Upper lobe of left lung (tissue), 6 donors: ENCODE measurements at regions not wholly inside any gene's neighbourhood (a gene's known extent, or its start where the extent isn't known, plus 50 kb on each side); places are given as distances from the start of the nearest gene placed in this dataset.

Experiments
- ATAC-seq, 2 donors: fragments of 200-7000 bp; cut with Tn5 transposase; one replicate each; pipeline ENCODE4 v1.9.1; 2022; ENCODE audit warnings: mild to moderate bottlenecking in 2 of 2, moderate library complexity in 2 of 2; ENCODE audit not compliant: low FRiP score in 2 of 2
- DNase-seq, 2 donors: peaks; one replicate each; pipeline ENCODE4 v3.0.0-alpha.2; 2019 to 2020
- H3K27ac ChIP-seq, 4 donors: fragments of 200-600 bp; sonication (generic); one replicate each; pipeline ENCODE4 v1.5.1; 2016 to 2019
- H3K27me3 ChIP-seq, 4 donors: fragments of 200-600 bp; sonication (generic); one replicate each; pipeline ENCODE4 v1.5.1; 2017 to 2019
- H3K36me3 ChIP-seq, 4 donors: fragments of 200-600 bp; sonication (generic); one replicate each; pipeline ENCODE4 v1.5.1; 2016 to 2019
- H3K4me1 ChIP-seq, 4 donors: fragments of 200-600 bp; sonication (generic); one replicate each; pipeline ENCODE4 v1.5.1; 2018 to 2019
- H3K4me3 ChIP-seq, 4 donors: fragments of 200-600 bp; sonication (generic); one replicate each; pipeline ENCODE4 v1.5.1; 2017 to 2019; ENCODE audit warnings: mild to moderate bottlenecking in 2 of 4, moderate library complexity in 1 of 4
- H3K9me3 ChIP-seq, 4 donors: fragments of 200-600 bp; sonication (generic); one replicate each; pipeline ENCODE4 v1.5.1; 2018 to 2019
- EP300 ChIP-seq, 4 donors: sonication (generic); formaldehyde crosslinking; IDR thresholded peaks; one replicate each; pipeline ENCODE4 v1.5.1; 2017; ENCODE audit warnings: antibody characterized with exemption in 4 of 4, control low read depth in 2 of 4
- POLR2A ChIP-seq, 4 donors: fragments of 450-650 bp; IDR thresholded peaks; one replicate each; pipeline ENCODE4 v1.5.1; 2016 to 2017; ENCODE audit warnings: antibody characterized with exemption in 4 of 4, mild to moderate bottlenecking in 2 of 4
- POLR2AphosphoS5 ChIP-seq, 2 donors: sonication (generic); formaldehyde crosslinking; IDR thresholded peaks; one replicate each; pipeline ENCODE4 v1.5.1; 2017; ENCODE audit warnings: antibody characterized with exemption in 2 of 2
- WGBS, 2 donors: methylation state at CpG; one replicate each; pipeline ENCODE4 v1.1.5; 2017 to 2018; 5-methylcytosine and 5-hydroxymethylcytosine counted together
- TF ChIP-seq, protein P1 (sequence below), 6 experiments: fragments of 450-650 bp in 4 of 6; fragments of 200-600 bp in 2 of 6; sonication (generic) in 2 of 6; IDR thresholded peaks; one replicate each; pipeline ENCODE4 v1.5.1; 2016 to 2019; ENCODE audit warnings: antibody characterized with exemption in 6 of 6
- donor health status: DM: no; HTN: no; CAD: no; lungs with moderate emphysema.
- donor health status: DM: no; HTN: yes; CAD: no; lungs with severe emphysema.

DNA sequence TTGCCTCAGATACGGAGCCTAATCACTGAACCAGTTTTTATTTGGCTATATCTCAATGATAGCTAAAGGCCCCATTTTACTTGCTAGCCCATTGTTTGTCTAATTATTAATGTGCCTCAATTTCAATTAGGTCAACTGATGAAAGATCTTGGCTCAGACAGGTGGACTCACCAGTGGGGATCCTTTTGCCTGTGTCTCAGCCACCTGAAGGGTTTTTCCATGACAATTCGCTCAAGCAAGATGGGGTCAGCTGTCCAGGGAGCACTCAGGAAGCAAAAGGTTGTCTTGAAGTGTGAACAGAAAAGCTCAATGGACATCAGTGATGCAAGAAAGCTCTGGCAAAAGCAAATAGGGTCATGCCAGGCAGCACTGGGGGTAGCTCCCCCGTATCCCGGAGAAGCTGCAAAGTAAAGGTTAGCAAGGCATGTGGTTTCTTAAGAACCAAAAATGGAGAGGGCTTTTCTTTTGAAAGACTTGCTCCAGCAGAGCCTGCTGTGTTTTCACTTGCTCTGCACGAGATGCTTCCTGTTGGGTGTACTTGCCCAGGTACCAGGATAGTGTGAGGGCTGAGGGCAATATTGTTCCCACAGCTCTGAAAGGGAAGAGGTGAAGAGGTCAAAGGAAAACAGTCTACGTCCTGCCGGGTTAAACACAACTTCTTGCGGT lies 541.2 kb upstream of the CDH5 start:
- H3K27me3 ChIP-seq = no peaks in the 10 kb centered on the region
- no peak for ATAC-seq
- no peaks in the 10 kb centered on the region for H3K4me1 ChIP-seq
- H3K4me3 ChIP-seq = no peak overlapping the region
- no peaks in the 10 kb centered on the region for H3K36me3 ChIP-seq
- no peak for DNase-seq
- no peaks in the 10 kb centered on the region for H3K9me3 ChIP-seq
- H3K27ac ChIP-seq = no peak overlapping the region
- WGBS, 2 donors = 74% methylated on average over 8 of the region's 8 CpGs
- TF ChIP-seq POLR2A (IDR thresholded peaks at IDR 0.05) (no peak), POLR2AphosphoS5 (IDR thresholded peaks at IDR 0.05) (no peak), EP300 (IDR thresholded peaks at IDR 0.05) (no peak)
- TF ChIP-seq, protein P1, sequence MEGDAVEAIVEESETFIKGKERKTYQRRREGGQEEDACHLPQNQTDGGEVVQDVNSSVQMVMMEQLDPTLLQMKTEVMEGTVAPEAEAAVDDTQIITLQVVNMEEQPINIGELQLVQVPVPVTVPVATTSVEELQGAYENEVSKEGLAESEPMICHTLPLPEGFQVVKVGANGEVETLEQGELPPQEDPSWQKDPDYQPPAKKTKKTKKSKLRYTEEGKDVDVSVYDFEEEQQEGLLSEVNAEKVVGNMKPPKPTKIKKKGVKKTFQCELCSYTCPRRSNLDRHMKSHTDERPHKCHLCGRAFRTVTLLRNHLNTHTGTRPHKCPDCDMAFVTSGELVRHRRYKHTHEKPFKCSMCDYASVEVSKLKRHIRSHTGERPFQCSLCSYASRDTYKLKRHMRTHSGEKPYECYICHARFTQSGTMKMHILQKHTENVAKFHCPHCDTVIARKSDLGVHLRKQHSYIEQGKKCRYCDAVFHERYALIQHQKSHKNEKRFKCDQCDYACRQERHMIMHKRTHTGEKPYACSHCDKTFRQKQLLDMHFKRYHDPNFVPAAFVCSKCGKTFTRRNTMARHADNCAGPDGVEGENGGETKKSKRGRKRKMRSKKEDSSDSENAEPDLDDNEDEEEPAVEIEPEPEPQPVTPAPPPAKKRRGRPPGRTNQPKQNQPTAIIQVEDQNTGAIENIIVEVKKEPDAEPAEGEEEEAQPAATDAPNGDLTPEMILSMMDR (IDR thresholded peaks at IDR 0.05) = no peak

GRCh38 chr16:65822148-65822547 lies 544.3 kb upstream of the CDH5 start:
- no peak overlapping the region for H3K4me3 ChIP-seq
- TF ChIP-seq POLR2A (IDR thresholded peaks at IDR 0.05) = no peak
- TF ChIP-seq, protein P1 (IDR thresholded peaks at IDR 0.05) = no peak
- no peak for TF ChIP-seq POLR2AphosphoS5 (IDR thresholded peaks at IDR 0.05)
- TF ChIP-seq EP300 (IDR thresholded peaks at IDR 0.05) = no peak
- H3K9me3 ChIP-seq = no peaks in the 10 kb centered on the region
- WGBS, 2 donors = 80 to 90% methylated on average over 2 of the region's 2 CpGs
- H3K27me3 ChIP-seq = no peaks in the 10 kb centered on the region
- H3K4me1 ChIP-seq = no peaks in the 10 kb centered on the region
- no peak overlapping the region for H3K27ac ChIP-seq
- H3K36me3 ChIP-seq = no peaks in the 10 kb centered on the region
- DNase-seq (no peak), ATAC-seq (no peak)

DNA sequence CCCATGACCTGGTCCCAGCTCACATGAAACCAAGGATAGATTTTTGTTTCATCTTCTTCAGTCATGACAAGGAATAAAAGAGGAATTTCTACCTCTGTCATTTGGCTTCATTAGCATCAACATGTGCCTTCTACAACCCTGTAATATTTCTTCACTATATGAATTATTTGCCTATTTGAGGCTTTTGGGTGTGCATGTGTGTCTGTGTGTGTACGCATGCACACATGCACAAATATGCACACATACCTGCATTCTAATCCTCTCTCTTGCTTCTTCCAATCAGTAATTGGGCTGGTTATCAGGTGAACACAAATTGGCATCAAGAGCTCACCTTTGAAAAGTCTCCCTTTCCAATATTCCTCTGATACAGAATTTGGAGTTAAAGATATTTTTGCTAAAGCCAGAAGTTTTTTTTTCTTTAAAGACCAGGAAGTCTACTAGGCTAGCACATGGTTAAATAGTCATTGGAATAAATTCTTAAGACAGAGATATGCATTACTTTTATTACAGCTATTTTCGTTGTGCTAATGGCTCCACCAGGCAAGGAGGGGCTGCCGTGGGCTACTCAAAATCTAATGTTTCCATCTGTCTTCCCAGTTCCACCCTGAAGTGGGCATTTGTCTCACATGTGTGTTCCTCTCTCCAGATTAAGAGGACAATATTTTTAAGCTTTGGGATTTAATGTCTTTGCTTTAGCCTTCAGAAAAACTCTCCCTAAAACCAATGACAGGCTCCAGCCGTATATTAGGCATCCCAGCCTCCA lies 547.2 kb upstream of the CDH5 start:
- Histone ChIP-seq H3K4me3 (no peak overlapping the region), H3K36me3 (no peaks in the 10 kb centered on the region), H3K27ac (no peak overlapping the region), H3K4me1 (no peaks in the 10 kb centered on the region), H3K9me3 (no peaks in the 10 kb centered on the region), H3K27me3 (no peaks in the 10 kb centered on the region)
- DNase-seq (no peak), ATAC-seq (no peak)
- 76 to 77% methylated on average over 4 of the region's 4 CpGs for WGBS, 2 donors
- no peak for TF ChIP-seq EP300 (IDR thresholded peaks at IDR 0.05)
- TF ChIP-seq POLR2A (IDR thresholded peaks at IDR 0.05) = no peak
- no peak for TF ChIP-seq POLR2AphosphoS5 (IDR thresholded peaks at IDR 0.05)
- TF ChIP-seq, protein P1 (IDR thresholded peaks at IDR 0.05) = no peak

DNA sequence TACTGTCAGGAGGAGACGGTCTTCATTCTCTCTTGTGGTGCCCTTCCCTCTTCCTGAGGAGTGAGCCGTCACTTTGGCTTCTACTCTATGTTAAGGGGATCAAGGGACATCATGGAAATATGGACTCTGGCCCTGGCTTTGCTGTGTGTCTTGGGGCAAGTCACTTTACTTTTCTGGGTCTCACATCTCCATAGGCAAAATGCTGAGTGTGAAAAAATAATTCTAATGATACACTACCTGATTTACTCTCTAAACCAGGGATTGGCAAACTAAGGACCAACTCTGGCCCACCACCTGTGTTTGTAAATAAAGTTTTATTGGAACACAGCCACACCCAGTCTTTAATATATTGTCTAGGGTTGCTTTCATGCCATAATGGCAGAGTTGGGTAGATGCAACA lies 548.7 kb upstream of the CDH5 start:
- Histone ChIP-seq H3K27me3 (no peaks in the 10 kb centered on the region), H3K4me3 (no peak overlapping the region), H3K27ac (no peak overlapping the region), H3K4me1 (no peaks in the 10 kb centered on the region), H3K36me3 (no peaks in the 10 kb centered on the region), H3K9me3 (no peaks in the 10 kb centered on the region)
- TF ChIP-seq EP300 (IDR thresholded peaks at IDR 0.05) = no peak
- no peak for TF ChIP-seq POLR2AphosphoS5 (IDR thresholded peaks at IDR 0.05)
- TF ChIP-seq, protein P1 (IDR thresholded peaks at IDR 0.05) = no peak
- no peak for TF ChIP-seq POLR2A (IDR thresholded peaks at IDR 0.05)
- ATAC-seq (no peak), DNase-seq (no peak)
- 91 to 97% methylated on average over 2 of the region's 2 CpGs for WGBS, 2 donors
